ENCODE measurements at regions not wholly inside any gene's neighbourhood (a gene's known extent, or its start where the extent isn't known, plus 50 kb on each side); places are given as distances from the start of the nearest gene placed in this dataset.

- no peak overlapping the region for H3K4me3 ChIP-seq
- intact Hi-C loops (cut with DNase I) = no loop called here
- DNase-seq = no peak
- no peak overlapping the region for H3K27ac ChIP-seq
- WGBS, 2 donors = 53 to 70% methylated on average over 4 of the region's 4 CpGs
- no peak for TF ChIP-seq POLR2A (IDR thresholded peaks at IDR 0.05)
- TF ChIP-seq EP300 (IDR thresholded peaks at IDR 0.05) = no peak
- no peak for TF ChIP-seq CTCF (IDR thresholded peaks at IDR 0.05)
- TF ChIP-seq POLR2AphosphoS5 (IDR thresholded peaks at IDR 0.05) = no peak
- H3K4me1 ChIP-seq = no peaks in the 10 kb centered on the region
- H3K27me3 ChIP-seq = no peaks in the 10 kb centered on the region
- no peaks in the 10 kb centered on the region for H3K9me3 ChIP-seq
- no peaks in the 10 kb centered on the region for H3K36me3 ChIP-seq
Measured at GRCh38 chr9:14451949-14452348, 138.0 kb upstream of the NFIB start.

GRCh38 chr9:14447103-14447502 lies 133.2 kb upstream of the NFIB start:
- Histone ChIP-seq H3K4me1 (no peaks in the 10 kb centered on the region), H3K27ac (no peak overlapping the region), H3K9me3 (no peaks in the 10 kb centered on the region), H3K4me3 (no peak overlapping the region), H3K27me3 (no peaks in the 10 kb centered on the region), H3K36me3 (no peaks in the 10 kb centered on the region)
- TF ChIP-seq POLR2A (IDR thresholded peaks at IDR 0.05) (no peak), POLR2AphosphoS5 (IDR thresholded peaks at IDR 0.05) (no peak), CTCF (IDR thresholded peaks at IDR 0.05) (no peak), EP300 (IDR thresholded peaks at IDR 0.05) (no peak)
- intact Hi-C loops (cut with DNase I) = no loop called here
- DNase-seq = no peak
- WGBS, 2 donors = 47 to 63% methylated on average over 3 of the region's 3 CpGs

GRCh38 chr9:14445946-14446345 lies 132.0 kb upstream of the NFIB start:
- Histone ChIP-seq H3K4me1 (no peaks in the 10 kb centered on the region), H3K4me3 (no peak overlapping the region), H3K27me3 (no peaks in the 10 kb centered on the region), H3K9me3 (no peaks in the 10 kb centered on the region), H3K36me3 (no peaks in the 10 kb centered on the region), H3K27ac (no peak overlapping the region)
- intact Hi-C loops (cut with DNase I) = no loop called here
- 92 to 96% methylated on average over 3 of the region's 3 CpGs for WGBS, 2 donors
- no peak for TF ChIP-seq POLR2A (IDR thresholded peaks at IDR 0.05)
- TF ChIP-seq EP300 (IDR thresholded peaks at IDR 0.05) = no peak
- TF ChIP-seq CTCF (IDR thresholded peaks at IDR 0.05) = no peak
- no peak for DNase-seq

- Histone ChIP-seq H3K4me3 (no peak overlapping the region), H3K4me1 (no peaks in the 10 kb centered on the region), H3K27me3 (no peaks in the 10 kb centered on the region), H3K36me3 (no peaks in the 10 kb centered on the region), H3K27ac (no peak overlapping the region), H3K9me3 (no peaks in the 10 kb centered on the region)
- TF ChIP-seq POLR2AphosphoS5 (IDR thresholded peaks at IDR 0.05) = no peak
- TF ChIP-seq EP300 (IDR thresholded peaks at IDR 0.05) = no peak
- TF ChIP-seq POLR2A (IDR thresholded peaks at IDR 0.05) = no peak
- TF ChIP-seq CTCF (IDR thresholded peaks at IDR 0.05) = no peak
- 83 to 89% methylated on average over 6 of the region's 6 CpGs for WGBS, 2 donors
- intact Hi-C loops (cut with DNase I) = no loop called here
- DNase-seq = no peak
Measured at GRCh38 chr9:14442956-14443355, 129.0 kb upstream of the NFIB start.

- Histone ChIP-seq H3K36me3 (no peaks in the 10 kb centered on the region), H3K9me3 (no peaks in the 10 kb centered on the region), H3K27me3 (no peaks in the 10 kb centered on the region), H3K4me3 (no peak overlapping the region), H3K27ac (no peak overlapping the region), H3K4me1 (no peaks in the 10 kb centered on the region)
- intact Hi-C loops (cut with DNase I) = no loop called here
- DNase-seq = no peak
- WGBS, 2 donors = 77 to 87% methylated on average over 10 of the region's 10 CpGs
- no peak for TF ChIP-seq EP300 (IDR thresholded peaks at IDR 0.05)
- no peak for TF ChIP-seq CTCF (IDR thresholded peaks at IDR 0.05)
- no peak for TF ChIP-seq POLR2A (IDR thresholded peaks at IDR 0.05)
- TF ChIP-seq POLR2AphosphoS5 (IDR thresholded peaks at IDR 0.05) = no peak
Measured at GRCh38 chr9:14441976-14442651, 128.2 kb upstream of the NFIB start.
